IgD-negative memory B cell (primary cell): ENCODE measurements at regions not wholly inside any gene's neighbourhood (a gene's known extent, or its start where the extent isn't known, plus 50 kb on each side); places are given as distances from the start of the nearest gene placed in this dataset.
"Not testable (repeated sequence)": the region's sequence is repeated elsewhere in the genome, so short reads cannot be mapped to it uniquely, and the experiment has no call there.

Experiments used
- H3K27ac Mint-ChIP-seq, 3 donors: one replicate each; pipeline ENCODE4 v1.8.0; 2020 to 2022; ENCODE audit warnings: mild to moderate bottlenecking in 3 of 3, mixed read lengths in 3 of 3, moderate library complexity in 1 of 3
- H3K27me3 Mint-ChIP-seq: one replicate; pipeline ENCODE4 v1.8.0; 2021; ENCODE audit warnings: mixed read lengths
- H3K36me3 Mint-ChIP-seq: one replicate; pipeline ENCODE4 v1.8.0; 2020; ENCODE audit warnings: mild to moderate bottlenecking, mixed read lengths
- H3K4me1 Mint-ChIP-seq, 3 donors: one replicate each; pipeline ENCODE4 v1.8.0; 2020 to 2022; ENCODE audit warnings: mixed read lengths in 3 of 3, mild to moderate bottlenecking in 1 of 3
- H3K4me3 Mint-ChIP-seq, 4 donors: one replicate each; pipeline ENCODE4 v1.8.0; 2020 to 2022; ENCODE audit warnings: mild to moderate bottlenecking in 4 of 4, mixed read lengths in 4 of 4, moderate library complexity in 3 of 4
- H3K9me3 Mint-ChIP-seq, 3 donors: one replicate each; pipeline ENCODE4 v1.8.0; 2020 to 2021; ENCODE audit warnings: mixed read lengths in 3 of 3, mild to moderate bottlenecking in 1 of 3

- Mint-ChIP-seq H3K27ac (no peak overlapping the region), H3K36me3 (no peaks in the 10 kb centered on the region), H3K27me3 (no peaks in the 10 kb centered on the region), H3K4me1 (peaks cover 2 to 19% (median 6%) of the 10 kb centered on the region in 3 donors), H3K4me3 (peak overlapping the region in 2 of 4 donors; percentile 29 to 31), H3K9me3 (peaks cover 0 to 8% (median 4%) of the 10 kb centered on the region in 3 donors)
These were observed 51.4 kb upstream of the LSM6 start for GRCh38 chr4:146124023-146124680.

DNA sequence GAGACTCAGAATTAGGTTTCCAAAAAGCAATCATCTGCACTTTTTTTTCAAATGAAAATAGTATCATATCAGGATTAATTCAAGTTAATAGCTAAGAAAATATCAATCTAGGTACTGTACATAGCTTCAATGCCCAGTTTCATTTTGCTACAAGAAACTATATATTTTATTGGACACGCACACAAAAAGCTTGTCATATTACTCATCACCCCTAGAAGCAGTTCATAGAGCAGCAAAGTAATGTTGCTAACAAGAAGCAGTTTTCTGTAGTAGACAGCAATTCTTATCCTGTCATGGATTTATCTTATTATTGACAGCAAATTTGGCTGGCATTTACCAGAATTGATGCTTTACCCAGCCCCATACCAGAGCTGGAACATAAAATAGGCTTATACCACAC lies 52.3 kb upstream of the LSM6 start:
- no peak overlapping the region for H3K27ac Mint-ChIP-seq
- peaks cover 2 to 19% (median 6%) of the 10 kb centered on the region in 3 donors for H3K4me1 Mint-ChIP-seq
- no peaks in the 10 kb centered on the region for H3K27me3 Mint-ChIP-seq
- no peaks in the 10 kb centered on the region for H3K36me3 Mint-ChIP-seq
- peak overlapping the region in 2 of 4 donors; percentile 5 to 55 for H3K4me3 Mint-ChIP-seq
- H3K9me3 Mint-ChIP-seq: peaks cover 0 to 8% (median 4%) of the 10 kb centered on the region in 3 donors

GRCh38 chr4:146122398-146122797 lies 53.1 kb upstream of the LSM6 start:
- Mint-ChIP-seq H3K36me3 (no peaks in the 10 kb centered on the region), H3K9me3 (peaks cover under 1 to 8% (median 4%) of the 10 kb centered on the region in 3 donors), H3K27me3 (no peaks in the 10 kb centered on the region), H3K4me3 (no peak overlapping the region), H3K4me1 (peaks cover 2 to 19% (median 6%) of the 10 kb centered on the region in 3 donors), H3K27ac (no peak overlapping the region)

DNA sequence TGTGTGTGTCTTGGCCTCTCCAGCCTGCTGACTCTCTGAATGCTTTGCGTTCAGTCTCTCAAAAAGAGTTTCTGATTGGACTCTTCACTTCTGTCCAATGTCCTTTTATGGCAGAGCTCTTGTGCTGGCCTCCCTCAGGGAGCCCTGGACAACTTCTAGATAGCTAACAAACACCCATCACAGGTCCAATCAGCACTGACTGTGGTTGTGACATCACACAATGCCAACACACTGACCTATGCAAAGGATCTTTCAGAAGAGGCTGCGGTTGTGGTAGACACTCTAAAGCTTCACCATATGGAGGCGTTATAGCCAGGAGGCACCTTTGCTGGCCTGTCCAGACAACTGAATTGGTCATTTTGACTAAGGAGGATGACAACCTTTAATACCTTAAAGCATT lies 53.8 kb upstream of the LSM6 start:
- Mint-ChIP-seq H3K27ac (peak overlapping the region in 1 of 3 donors; percentile 45), H3K36me3 (no peaks in the 10 kb centered on the region), H3K4me3 (no peak overlapping the region), H3K9me3 (peaks cover 2 to 8% (median 4%) of the 10 kb centered on the region in 3 donors), H3K4me1 (peaks cover 2 to 19% (median 6%) of the 10 kb centered on the region in 3 donors), H3K27me3 (no peaks in the 10 kb centered on the region)

- peaks cover 2 to 19% (median 6%) of the 10 kb centered on the region in 3 donors for H3K4me1 Mint-ChIP-seq
- no peaks in the 10 kb centered on the region for H3K27me3 Mint-ChIP-seq
- H3K4me3 Mint-ChIP-seq: no peak overlapping the region
- peaks cover 0 to 2% (median 0%) of the 10 kb centered on the region in 3 donors for H3K9me3 Mint-ChIP-seq
- peaks cover 1% of the 10 kb centered on the region for H3K36me3 Mint-ChIP-seq
- H3K27ac Mint-ChIP-seq: no peak overlapping the region
These were observed 55.6 kb upstream of the LSM6 start for GRCh38 chr4:146119845-146120404.

DNA sequence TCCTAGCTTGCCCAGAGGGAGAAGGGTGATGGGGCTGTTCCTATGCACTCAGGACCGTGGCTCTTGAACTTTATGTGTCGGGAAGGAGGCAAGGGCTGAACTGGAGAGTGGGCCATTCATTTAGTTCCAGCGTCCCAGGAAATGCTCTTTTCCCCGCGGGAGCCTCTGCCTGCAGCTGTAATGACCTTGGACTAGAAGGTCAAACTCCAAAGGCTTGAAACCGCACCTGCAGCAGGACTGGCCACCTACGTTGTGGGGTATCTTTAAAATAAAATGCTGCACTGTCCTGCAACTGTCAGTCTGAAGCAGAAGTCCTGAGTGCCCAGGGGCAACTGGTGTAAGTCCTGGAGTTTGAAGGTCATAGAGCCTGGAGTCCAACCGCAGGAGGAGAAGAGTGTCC lies 61.5 kb upstream of the LSM6 start:
- H3K9me3 Mint-ChIP-seq: peaks cover 0 to 2% (median 0%) of the 10 kb centered on the region in 3 donors
- peaks cover 2% of the 10 kb centered on the region for H3K27me3 Mint-ChIP-seq
- H3K4me3 Mint-ChIP-seq: no peak overlapping the region
- peaks cover 26 to 30% (median 28%) of the 10 kb centered on the region in 3 donors for H3K4me1 Mint-ChIP-seq
- no peak overlapping the region for H3K27ac Mint-ChIP-seq
- peaks cover 1% of the 10 kb centered on the region for H3K36me3 Mint-ChIP-seq

GRCh38 chr4:146113171-146113570 lies 62.3 kb upstream of the LSM6 start:
- peaks cover 0 to 2% (median 0%) of the 10 kb centered on the region in 3 donors for H3K9me3 Mint-ChIP-seq
- peak overlapping the region in 1 of 4 donors; percentile 35 for H3K4me3 Mint-ChIP-seq
- peaks cover 2% of the 10 kb centered on the region for H3K27me3 Mint-ChIP-seq
- peaks cover 1% of the 10 kb centered on the region for H3K36me3 Mint-ChIP-seq
- H3K27ac Mint-ChIP-seq: peak overlapping the region in 1 of 3 donors; percentile 33
- peaks cover 26 to 30% (median 28%) of the 10 kb centered on the region in 3 donors for H3K4me1 Mint-ChIP-seq

DNA sequence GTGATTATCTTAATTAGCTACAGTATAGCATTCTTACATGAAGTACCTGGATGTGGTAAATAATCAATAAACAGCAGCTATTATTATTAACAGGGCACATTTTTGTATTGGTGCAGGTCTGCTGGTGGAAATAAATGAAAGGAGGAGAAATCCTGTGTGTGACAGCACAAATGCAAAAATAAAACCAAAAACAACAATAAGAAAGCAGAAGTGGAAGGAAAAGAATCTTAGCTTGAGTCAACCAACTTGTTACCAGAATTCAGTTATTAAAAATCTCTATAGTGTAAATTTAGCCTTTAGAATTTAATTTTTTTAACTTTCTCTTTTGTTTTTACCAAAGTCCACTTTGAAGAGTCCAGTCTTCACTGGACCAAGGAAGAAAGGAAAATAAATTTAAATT lies 63.1 kb upstream of the LSM6 start:
- H3K4me3 Mint-ChIP-seq: peak overlapping the region in 2 of 4 donors; percentile 35 to 83
- H3K9me3 Mint-ChIP-seq: peaks cover 0 to 1% (median 0%) of the 10 kb centered on the region in 3 donors
- H3K36me3 Mint-ChIP-seq: peaks cover 1% of the 10 kb centered on the region
- peak overlapping the region in 2 of 3 donors; percentile 3 to 33 for H3K27ac Mint-ChIP-seq
- H3K27me3 Mint-ChIP-seq: peaks cover 2% of the 10 kb centered on the region
- peaks cover 26 to 30% (median 28%) of the 10 kb centered on the region in 3 donors for H3K4me1 Mint-ChIP-seq

GRCh38 chr4:146110871-146111485 lies 64.5 kb upstream of the LSM6 start:
- Mint-ChIP-seq H3K36me3 (peaks cover under 1% of the 10 kb centered on the region), H3K4me3 (peak overlapping the region in 2 of 4 donors; percentile 19 to 75), H3K9me3 (no peaks in the 10 kb centered on the region), H3K4me1 (peaks cover 26 to 30% (median 28%) of the 10 kb centered on the region in 3 donors), H3K27ac (no peak overlapping the region), H3K27me3 (peaks cover 2% of the 10 kb centered on the region)

- no peaks in the 10 kb centered on the region for H3K36me3 Mint-ChIP-seq
- no peak overlapping the region for H3K4me3 Mint-ChIP-seq
- no peak overlapping the region for H3K27ac Mint-ChIP-seq
- H3K4me1 Mint-ChIP-seq: peaks cover 25 to 39% (median 32%) of the 10 kb centered on the region in 3 donors
- no peaks in the 10 kb centered on the region for H3K9me3 Mint-ChIP-seq
- peaks cover 2% of the 10 kb centered on the region for H3K27me3 Mint-ChIP-seq
These were observed 66.8 kb upstream of the LSM6 start for GRCh38 chr4:146108756-146109155.

DNA sequence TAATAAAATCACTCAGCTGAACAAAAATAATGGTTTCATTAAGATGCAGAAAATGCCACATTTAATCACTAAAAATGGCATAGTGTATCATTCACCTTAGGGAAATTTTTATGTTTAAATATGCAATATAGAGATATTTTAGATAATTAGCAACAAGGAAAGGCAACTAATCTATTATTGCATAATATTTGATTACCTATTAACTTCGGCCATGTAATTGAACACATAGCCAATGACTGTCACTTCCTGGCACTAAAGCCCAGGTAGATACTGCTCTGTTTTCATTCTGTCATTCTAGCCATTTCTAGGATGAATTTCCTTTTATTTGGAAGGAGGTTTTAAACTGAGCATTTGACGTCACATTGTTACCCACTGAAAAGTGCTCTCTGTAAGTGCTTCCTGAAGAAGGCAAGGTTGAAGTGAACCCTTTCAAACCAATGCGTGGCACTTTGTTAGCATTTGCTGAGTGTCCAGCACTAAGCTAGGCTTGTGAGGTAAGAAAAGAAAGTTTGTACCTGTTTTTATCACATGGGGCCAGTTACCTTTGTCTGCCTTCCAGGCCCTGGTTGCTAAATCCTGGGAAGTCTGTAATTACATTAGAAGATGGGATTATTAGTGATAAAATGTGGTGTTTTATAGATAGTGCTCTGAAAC lies 67.8 kb upstream of the LSM6 start:
- H3K9me3 Mint-ChIP-seq: no peaks in the 10 kb centered on the region
- H3K4me1 Mint-ChIP-seq: peaks cover 23 to 37% (median 28%) of the 10 kb centered on the region in 3 donors
- peak overlapping the region in 1 of 4 donors; percentile 19 for H3K4me3 Mint-ChIP-seq
- no peak overlapping the region for H3K27ac Mint-ChIP-seq
- peaks cover 2% of the 10 kb centered on the region for H3K27me3 Mint-ChIP-seq
- no peaks in the 10 kb centered on the region for H3K36me3 Mint-ChIP-seq

GRCh38 chr4:146105464-146105863 lies 70.1 kb upstream of the LSM6 start:
- no peaks in the 10 kb centered on the region for H3K36me3 Mint-ChIP-seq
- H3K27ac Mint-ChIP-seq: no peak overlapping the region
- peaks cover 0 to 3% (median 0%) of the 10 kb centered on the region in 3 donors for H3K9me3 Mint-ChIP-seq
- no peaks in the 10 kb centered on the region for H3K27me3 Mint-ChIP-seq
- H3K4me3 Mint-ChIP-seq: no peak overlapping the region
- peaks cover 7 to 23% (median 14%) of the 10 kb centered on the region in 3 donors for H3K4me1 Mint-ChIP-seq

DNA sequence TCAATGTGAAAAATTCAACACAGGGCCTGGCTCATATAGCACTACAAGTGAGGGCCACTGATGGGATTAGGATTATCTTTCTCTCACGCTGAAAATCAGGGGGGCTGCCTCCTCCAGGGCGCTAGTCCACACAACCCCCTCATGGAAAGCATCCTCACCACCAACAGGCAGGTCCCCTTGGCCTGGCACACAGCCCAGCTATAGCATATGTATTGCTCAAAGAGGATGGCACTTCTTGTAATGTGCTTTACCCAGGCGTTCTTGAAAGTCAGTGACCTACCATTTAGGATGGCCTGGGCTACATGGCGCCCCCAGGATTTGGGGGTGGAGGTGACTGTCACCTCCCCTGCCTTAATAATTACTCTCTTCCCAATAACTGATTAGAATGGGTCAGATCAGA lies 71.0 kb upstream of the LSM6 start:
- Mint-ChIP-seq H3K36me3 (no peaks in the 10 kb centered on the region), H3K9me3 (peaks cover 0 to 3% (median 0%) of the 10 kb centered on the region in 3 donors), H3K4me1 (peaks cover 6 to 15% (median 12%) of the 10 kb centered on the region in 3 donors), H3K27ac (no peak overlapping the region), H3K27me3 (no peaks in the 10 kb centered on the region), H3K4me3 (no peak overlapping the region)

DNA sequence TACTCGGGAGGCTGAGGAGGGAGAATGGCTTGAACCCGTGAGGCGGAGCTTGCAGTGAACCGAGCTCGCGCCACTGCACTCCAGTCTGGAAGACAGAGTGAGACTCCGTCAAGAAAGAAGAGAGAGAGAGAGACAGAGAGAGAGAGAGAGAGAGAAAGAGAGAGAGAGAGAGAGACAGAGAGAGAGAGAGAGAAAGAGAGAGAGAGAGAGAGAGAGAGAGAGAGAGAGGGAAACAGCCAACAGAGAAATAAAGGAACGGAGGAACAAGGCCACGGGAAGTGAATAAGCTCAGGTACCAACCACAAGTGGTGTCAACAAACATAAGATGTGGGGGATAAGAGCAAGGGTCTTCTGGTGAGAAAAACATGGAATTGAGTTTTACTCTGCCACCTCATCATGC lies 71.5 kb upstream of the LSM6 start:
- H3K4me3 Mint-ChIP-seq, H3K27ac Mint-ChIP-seq, H3K36me3 Mint-ChIP-seq: not testable (repeated sequence)

GRCh38 chr4:146099585-146099984 lies 75.9 kb upstream of the LSM6 start:
- Mint-ChIP-seq H3K4me3 (no peak overlapping the region), H3K27me3 (no peaks in the 10 kb centered on the region), H3K36me3 (peaks cover 3% of the 10 kb centered on the region), H3K27ac (peak overlapping the region in 1 of 3 donors; percentile 5), H3K4me1 (peaks cover 9 to 17% (median 13%) of the 10 kb centered on the region in 3 donors), H3K9me3 (peaks cover 0 to 3% (median 0%) of the 10 kb centered on the region in 3 donors)

More for the DNA sequence above, 71.5 kb upstream of the LSM6 start:
- not testable (repeated sequence) for H3K27me3 Mint-ChIP-seq, H3K9me3 Mint-ChIP-seq
- peaks cover 9 to 15% (median 12%) of the 10 kb centered on the region in 3 donors for H3K4me1 Mint-ChIP-seq
